HG03064 (cell line): ENCODE measurements at regions not wholly inside any gene's neighbourhood (a gene's known extent, or its start where the extent isn't known, plus 50 kb on each side); places are given as distances from the start of the nearest gene placed in this dataset.
"Not testable (repeated sequence)": the region's sequence is repeated elsewhere in the genome, so short reads cannot be mapped to it uniquely, and the experiment has no call there.

Source experiments
- ATAC-seq: cut with Tn5 transposase; IDR thresholded peaks from one replicate; pipeline ENCODE4 v1.9.1; 2021; ENCODE audit warnings: low read depth; ENCODE audit not compliant: unreplicated experiment

- no peak for ATAC-seq
These were observed 833.9 kb downstream of the FSTL5 start for GRCh38 chr4:161329852-161330251.

DNA sequence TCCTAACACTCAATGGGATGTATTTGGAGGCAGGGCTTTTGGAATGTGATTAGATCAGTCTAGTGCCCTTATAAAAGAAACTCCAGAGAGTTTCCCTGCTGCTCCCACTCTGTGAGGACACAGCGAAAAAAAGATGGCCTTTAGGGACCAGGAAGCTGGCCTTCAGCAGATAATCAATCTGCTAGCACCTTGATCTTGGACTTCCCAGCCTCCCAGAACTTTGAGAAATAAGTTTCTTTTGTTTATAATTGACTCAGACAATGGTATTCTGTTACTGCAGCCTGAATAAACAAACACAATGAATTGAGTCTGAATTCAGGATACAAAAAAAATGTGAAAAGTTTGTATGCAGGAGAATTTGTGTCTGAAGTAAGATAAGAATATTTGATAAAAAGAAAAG lies 842.1 kb downstream of the FSTL5 start:
- no peak for ATAC-seq

GRCh38 chr4:161320377-161320776 lies 843.4 kb downstream of the FSTL5 start:
- ATAC-seq = no peak

GRCh38 chr4:161317000-161317399 lies 846.8 kb downstream of the FSTL5 start:
- no peak for ATAC-seq

- ATAC-seq = no peak
These were observed 849.4 kb downstream of the FSTL5 start for GRCh38 chr4:161314371-161314770.

- ATAC-seq = no peak
These were observed 860.2 kb downstream of the FSTL5 start for GRCh38 chr4:161303551-161303950.

DNA sequence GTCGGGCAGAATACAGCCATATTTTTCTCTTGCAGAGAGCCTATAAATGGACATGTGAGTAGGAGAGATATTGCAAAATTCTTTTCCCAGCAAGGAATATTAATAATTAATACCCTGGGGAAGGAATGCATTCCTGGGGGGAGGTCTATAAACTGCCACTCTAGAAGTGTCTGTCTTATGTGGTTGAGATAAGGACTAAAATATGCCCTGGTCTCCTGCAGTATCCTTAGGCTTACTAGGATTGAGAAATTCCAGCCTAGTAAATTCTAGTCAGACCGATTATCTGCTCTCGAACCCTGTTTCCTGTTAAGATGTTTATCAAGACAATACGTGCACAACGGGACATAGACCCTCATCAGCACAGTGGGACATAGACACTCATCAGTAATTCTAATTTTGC lies 872.6 kb downstream of the FSTL5 start:
- ATAC-seq = no peak

GRCh38 chr4:161287678-161288352 lies 876.0 kb downstream of the FSTL5 start:
- no peak for ATAC-seq

- ATAC-seq = no peak
These were observed 878.3 kb downstream of the FSTL5 start for GRCh38 chr4:161285461-161285860.

DNA sequence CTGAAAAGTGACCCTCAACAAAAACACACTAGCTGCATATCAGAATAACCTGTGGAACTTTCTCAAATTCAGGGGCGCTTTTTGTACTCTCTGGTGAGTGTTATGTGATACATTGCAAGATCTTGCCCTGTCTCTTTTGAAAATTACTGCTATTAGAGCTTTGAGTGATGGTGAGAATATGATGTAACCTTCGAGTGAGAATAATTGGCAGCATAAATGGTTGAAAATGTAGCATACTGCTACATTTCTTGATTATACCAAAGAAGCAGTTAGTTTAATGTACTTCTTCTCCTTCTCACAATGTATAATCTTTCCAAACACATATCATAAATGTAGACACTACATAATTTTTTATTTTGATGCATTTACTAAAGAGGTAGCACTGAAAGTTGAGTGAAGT lies 882.9 kb downstream of the FSTL5 start:
- no peak for ATAC-seq

DNA sequence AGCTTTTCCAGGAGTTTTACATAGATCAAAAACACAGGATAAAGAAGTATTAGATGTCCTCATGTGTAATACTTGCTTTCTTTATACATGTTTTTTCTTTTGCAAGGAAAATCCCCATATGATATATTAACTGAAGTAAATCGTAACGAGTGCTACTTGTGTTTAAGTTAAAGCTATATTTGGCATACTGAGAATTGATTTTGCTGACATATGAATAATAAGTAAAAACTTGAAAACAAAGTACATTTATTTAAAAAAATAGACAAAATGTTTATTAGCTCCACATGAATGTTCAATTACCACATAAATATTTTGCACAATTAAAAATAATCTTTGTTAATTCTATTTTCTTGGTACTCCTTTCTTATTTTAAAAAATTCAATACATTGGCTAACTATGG lies 884.7 kb downstream of the FSTL5 start:
- no peak for ATAC-seq

DNA sequence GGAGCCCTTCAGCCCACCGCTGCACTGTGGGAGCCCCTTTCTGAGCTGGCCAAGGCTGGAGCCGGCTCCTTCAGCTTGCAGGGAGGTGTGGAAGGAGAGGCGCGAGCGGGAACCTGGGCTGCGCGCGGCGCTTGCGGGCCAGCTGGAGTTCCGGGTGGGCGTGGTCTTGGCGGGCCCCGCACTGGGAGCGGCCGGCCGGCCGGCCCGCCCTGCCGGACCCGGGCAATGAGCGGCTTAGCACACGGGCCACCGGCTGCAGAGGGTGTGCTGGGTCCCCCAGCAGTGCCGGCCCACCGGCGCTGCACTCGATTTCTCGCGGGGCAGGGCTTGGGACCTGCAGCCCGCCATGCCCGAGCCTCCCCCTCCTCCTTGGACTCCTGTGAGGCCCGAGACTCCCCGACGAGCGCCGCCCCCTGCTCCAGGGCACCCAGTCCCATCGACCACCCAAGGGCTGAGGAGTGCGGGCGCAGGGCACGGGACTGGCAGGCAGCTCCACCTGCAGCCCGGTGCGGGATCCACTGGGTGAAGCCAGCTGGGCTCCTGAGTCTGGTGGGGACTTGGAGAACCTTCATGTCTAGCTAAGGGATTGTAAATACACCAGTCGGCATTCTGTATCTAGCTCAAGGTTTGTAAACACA lies 886.5 kb downstream of the FSTL5 start:
- ATAC-seq = not testable (repeated sequence)

GRCh38 chr4:161273607-161274006 lies 890.2 kb downstream of the FSTL5 start:
- no peak for ATAC-seq

DNA sequence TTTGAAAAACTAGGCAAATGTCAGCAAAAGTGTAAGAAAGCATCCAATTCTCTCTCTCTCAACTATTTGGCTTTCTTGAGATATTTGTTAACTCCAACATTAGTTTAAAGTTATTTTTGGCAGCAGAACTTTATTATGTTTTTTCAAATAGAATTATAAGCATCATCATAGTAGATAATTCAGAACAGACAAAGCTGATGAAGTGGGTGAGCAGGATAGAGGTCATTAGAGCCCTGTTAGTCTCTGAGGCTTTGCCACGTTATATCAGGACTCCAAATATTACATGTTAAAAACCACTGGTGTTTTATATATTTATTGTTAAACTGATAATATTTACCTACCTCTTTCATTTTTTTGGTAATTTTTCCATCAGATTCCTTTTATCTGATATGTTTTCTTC lies 903.0 kb downstream of the FSTL5 start:
- no peak for ATAC-seq

GRCh38 chr4:161256716-161257115 lies 907.1 kb downstream of the FSTL5 start:
- ATAC-seq = no peak

- ATAC-seq = no peak
These were observed 907.6 kb downstream of the FSTL5 start for GRCh38 chr4:161256172-161256571.

DNA sequence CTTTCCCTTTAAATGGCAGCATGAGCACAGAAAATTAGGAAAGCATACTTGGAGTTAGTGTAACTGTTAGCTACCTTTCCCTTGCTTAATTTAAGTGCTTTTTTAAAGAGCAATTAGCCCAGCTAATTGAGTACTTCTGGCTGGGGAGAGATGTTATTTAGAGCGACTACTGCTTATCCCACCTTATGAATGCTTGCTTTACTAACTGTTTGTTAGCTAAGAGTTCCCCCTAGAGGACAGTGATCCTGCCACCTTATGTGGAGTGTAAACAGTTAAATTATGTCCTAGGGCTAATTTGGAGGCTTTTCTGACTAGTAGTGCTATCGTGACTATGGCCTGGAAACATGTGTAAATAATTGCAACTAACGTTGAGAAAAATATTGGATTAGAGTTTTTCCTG lies 909.4 kb downstream of the FSTL5 start:
- ATAC-seq = no peak

- ATAC-seq = no peak
These were observed 911.2 kb downstream of the FSTL5 start for GRCh38 chr4:161252520-161253141.

DNA sequence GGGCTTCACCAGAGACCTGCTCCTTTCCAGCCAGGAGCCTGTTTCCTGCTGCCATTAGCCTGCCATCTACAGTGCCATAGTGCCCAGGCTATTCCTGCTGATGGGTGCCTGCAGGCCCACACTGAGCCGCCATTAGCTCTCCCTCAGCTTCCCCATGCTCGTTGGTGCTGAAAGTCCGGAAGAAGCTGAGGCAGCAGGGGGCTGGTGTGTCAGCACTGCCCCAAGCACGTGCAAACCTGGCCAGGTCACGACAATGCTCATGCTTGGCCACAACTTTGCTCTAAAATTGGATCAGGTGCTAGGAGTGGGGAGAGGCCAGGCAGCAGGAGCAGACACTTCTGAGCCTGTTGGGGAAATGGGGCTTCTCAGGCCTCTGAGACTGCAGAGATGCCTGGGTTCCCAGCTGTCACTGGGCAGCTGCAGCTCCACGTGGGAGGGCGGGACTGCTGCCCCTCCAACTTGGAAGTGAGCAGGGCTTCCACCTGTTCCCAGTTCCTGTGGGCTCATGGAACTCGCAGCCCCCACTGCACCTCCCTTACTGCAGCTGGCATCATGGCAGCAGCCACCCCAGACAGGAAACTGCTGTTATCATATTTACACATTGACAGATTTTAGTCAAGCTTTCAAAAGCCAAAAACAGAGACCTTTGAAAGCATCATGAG lies 913.9 kb downstream of the FSTL5 start:
- ATAC-seq = no peak

- ATAC-seq = no peak
These were observed 914.9 kb downstream of the FSTL5 start for GRCh38 chr4:161248880-161249279.

- ATAC-seq = no peak
These were observed 916.0 kb downstream of the FSTL5 start for GRCh38 chr4:161247831-161248230.

GRCh38 chr4:161238033-161238432 lies 925.8 kb downstream of the FSTL5 start:
- no peak for ATAC-seq
